Coronary artery (tissue), 2 donors: ENCODE measurements at regions not wholly inside any gene's neighbourhood (a gene's known extent, or its start where the extent isn't known, plus 50 kb on each side); places are given as distances from the start of the nearest gene placed in this dataset.

Source experiments
- DNase-seq: peaks from one replicate; pipeline ENCODE4 v3.0.0-alpha.2; 2017; ENCODE audit warnings: low spot score
- H3K27ac ChIP-seq, 2 donors: fragments of 200-600 bp; sonication (generic); one replicate each; pipeline ENCODE4 v1.5.1; 2016 to 2019
- H3K4me3 ChIP-seq: fragments of 200-600 bp; sonication (generic); 2 replicates; pipeline ENCODE4 v1.5.1; 2016; ENCODE audit warnings: mild to moderate bottlenecking, moderate library complexity
- TF ChIP-seq, protein P1 (sequence below): fragments of 200-600 bp; sonication (generic); IDR thresholded peaks from one replicate; pipeline ENCODE4 v1.5.1; 2019; ENCODE audit warnings: antibody characterized with exemption

DNA sequence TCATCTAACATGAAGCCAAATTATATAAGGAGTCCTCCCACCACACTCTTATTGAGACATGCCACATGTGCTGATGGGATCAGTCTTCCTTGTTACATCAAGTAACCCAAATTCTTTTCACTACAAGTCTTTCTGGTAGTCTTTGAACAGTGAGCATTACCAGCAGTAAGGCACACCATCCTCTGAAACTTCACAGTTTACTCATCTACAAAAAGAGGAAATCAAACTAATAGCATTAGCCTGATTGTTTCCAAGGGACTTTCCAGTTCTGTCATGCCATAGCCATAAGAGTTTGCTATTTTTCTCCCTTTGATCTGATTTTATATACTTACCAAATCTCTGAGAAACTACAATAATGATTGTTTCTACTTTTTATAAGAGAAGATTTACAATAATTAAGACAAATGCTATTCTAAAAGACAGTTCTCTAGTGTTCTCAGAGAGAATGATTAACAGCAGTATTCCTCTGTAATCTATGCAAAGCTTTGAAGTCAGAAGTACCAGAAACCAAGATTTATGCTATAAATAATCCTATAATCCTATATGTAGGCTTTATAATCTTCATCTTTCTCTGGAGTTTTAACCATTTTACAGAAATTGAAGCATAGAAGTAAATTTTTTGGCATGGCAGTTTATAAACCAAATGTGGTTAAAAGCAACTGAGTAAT, 166.2 kb upstream of the ACO1 start:
- H3K4me3 ChIP-seq = no peak overlapping the region
- no peak overlapping the region for H3K27ac ChIP-seq
- no peak for DNase-seq
- TF ChIP-seq, protein P1, sequence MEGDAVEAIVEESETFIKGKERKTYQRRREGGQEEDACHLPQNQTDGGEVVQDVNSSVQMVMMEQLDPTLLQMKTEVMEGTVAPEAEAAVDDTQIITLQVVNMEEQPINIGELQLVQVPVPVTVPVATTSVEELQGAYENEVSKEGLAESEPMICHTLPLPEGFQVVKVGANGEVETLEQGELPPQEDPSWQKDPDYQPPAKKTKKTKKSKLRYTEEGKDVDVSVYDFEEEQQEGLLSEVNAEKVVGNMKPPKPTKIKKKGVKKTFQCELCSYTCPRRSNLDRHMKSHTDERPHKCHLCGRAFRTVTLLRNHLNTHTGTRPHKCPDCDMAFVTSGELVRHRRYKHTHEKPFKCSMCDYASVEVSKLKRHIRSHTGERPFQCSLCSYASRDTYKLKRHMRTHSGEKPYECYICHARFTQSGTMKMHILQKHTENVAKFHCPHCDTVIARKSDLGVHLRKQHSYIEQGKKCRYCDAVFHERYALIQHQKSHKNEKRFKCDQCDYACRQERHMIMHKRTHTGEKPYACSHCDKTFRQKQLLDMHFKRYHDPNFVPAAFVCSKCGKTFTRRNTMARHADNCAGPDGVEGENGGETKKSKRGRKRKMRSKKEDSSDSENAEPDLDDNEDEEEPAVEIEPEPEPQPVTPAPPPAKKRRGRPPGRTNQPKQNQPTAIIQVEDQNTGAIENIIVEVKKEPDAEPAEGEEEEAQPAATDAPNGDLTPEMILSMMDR = no peak

DNA sequence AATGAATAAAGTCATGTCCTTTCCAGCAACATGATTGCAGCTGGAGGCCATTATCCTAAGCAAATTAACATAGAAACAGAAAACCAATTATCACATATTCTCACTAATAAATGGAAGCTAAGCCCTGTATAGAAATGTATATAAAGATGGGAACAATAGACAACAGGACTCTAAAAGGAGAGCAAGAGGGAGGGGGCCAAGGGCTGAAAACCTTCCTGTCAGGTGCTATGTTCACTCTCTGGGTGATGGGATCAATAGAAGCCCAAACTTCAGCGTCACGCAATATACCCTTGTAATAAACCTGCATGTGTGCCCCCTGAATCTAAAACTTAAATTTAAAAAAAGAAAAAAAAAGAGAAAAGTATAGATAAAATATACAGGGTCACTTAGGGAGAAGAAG, 163.7 kb upstream of the ACO1 start:
- no peak for DNase-seq
- no peak overlapping the region for H3K4me3 ChIP-seq
- H3K27ac ChIP-seq = no peak overlapping the region
- TF ChIP-seq, protein P1 = no peak

DNA sequence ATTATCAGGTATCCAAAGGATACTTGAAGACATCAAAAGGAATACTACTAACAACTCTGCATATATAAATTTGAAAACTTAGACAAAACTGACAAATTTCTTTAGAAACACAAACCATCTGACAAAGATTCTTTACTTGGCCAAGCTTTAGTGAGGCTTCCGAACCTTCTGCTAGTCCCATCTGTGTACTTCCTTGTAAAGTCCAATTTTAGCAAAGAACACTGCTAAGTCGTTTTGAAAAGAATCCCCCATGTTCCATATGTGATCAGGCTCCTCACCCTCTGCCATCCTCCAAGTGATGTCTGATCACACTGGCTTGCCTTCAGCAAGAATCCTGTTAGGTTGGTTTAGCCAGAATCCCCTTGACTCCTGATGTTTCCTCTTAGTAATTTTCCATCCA, 150.0 kb upstream of the ACO1 start:
- no peak for DNase-seq
- no peak overlapping the region for H3K27ac ChIP-seq
- TF ChIP-seq, protein P1 = no peak
- no peak overlapping the region for H3K4me3 ChIP-seq

DNA sequence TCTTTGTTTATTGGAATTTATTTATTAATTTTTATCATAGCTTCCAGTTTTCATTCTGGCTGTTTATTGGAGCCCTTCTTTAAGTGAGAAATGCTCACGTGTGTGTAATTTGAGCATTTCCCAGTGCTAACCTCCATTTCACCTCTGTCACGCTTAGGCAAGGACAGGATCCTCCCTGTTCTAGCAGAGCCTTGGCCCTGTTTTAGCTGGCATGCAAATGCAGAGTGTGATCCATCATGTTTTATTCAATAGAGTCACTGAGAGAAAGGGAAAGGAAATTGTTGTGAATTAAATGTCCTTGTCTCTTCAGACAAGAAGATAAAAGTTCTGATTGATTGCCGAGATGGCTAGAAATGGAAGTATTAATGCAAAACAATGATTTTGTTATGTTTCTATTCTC, 137.3 kb upstream of the ACO1 start:
- TF ChIP-seq, protein P1 = no peak
- Histone ChIP-seq H3K4me3 (no peak overlapping the region), H3K27ac (no peak overlapping the region)
- DNase-seq = no peak

DNA sequence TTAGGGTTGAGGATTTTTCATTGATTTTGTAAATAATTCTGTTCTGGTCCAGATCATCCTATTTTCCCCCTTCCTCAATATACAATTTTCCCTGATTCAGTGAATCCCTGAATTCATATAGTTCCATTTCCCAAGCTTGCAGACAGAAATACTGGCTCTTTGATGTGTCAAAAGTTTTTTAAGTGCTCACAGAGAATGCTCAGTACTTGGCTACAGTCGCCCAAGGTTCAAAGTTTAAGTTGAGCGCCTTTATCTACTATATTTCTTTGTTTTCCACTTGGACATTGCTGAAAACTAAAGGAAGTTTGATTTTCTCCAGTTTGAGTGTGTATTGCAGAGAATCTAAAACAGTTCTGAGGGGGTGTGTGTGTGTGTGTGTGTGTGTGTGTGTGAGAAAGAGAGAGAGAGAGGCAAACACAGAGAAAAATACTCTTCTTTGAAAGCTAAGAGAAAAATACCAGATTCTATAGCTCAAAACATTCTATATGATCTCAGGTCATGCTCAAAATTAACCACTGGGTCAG, 136.2 kb upstream of the ACO1 start:
- Histone ChIP-seq H3K4me3 (no peak overlapping the region), H3K27ac (no peak overlapping the region)
- DNase-seq = no peak
- TF ChIP-seq, protein P1 = no peak

DNA sequence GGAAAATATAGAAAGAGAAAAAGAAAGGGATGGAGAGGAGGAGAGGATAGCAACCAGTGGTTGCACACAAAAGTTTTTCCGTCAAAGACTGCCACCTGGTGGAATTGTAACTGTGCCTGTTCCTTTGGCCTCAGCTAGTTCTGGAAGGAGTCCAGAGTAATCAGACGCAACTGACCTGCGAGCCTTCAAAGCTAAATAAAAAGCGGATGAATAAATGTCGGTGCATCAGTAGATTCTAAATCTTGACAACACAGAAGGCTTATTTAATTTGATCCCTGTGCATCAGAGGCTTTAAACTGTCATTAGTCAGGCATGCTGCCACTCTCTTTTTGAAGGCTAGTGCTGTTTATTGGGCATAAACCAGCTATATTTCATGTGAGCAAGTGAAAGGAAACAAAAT, 132.9 kb upstream of the ACO1 start:
- Histone ChIP-seq H3K27ac (no peak overlapping the region), H3K4me3 (no peak overlapping the region)
- TF ChIP-seq, protein P1 = peak; percentile 17
- no peak for DNase-seq

DNA sequence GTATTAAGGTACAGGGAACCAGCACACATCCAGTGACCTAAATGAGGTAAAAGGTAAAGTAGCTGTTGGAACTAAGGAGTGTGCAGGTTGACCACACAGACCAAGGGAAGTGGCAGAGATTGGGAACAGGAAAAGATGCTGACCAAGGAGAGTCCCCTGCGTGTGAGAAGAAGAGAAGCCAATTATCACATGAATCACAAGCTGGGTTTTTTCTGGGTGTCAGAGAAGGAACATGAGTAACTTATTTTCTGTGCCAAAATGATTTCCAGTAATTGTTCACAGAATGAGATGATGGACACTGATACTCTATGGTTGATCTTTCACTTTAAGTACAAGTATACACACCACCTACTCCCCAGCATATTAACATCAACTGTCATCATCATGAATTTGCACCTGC, 130.7 kb upstream of the ACO1 start:
- Histone ChIP-seq H3K27ac (no peak overlapping the region), H3K4me3 (no peak overlapping the region)
- DNase-seq = no peak
- TF ChIP-seq, protein P1 = no peak
